Esophagus squamous epithelium (tissue), 5 donors: ENCODE measurements at regions not wholly inside any gene's neighbourhood (a gene's known extent, or its start where the extent isn't known, plus 50 kb on each side); places are given as distances from the start of the nearest gene placed in this dataset.

Experiments
- DNase-seq: peaks from one replicate; lab custom pipeline; 2025; lab: John Stamatoyannopoulos, UW
- H3K27ac ChIP-seq, 4 donors: fragments of 200-600 bp; sonication (generic); one replicate each; pipeline ENCODE4 v1.5.1; 2016 to 2019; ENCODE audit warnings: mild to moderate bottlenecking in 1 of 4
- H3K27me3 ChIP-seq, 4 donors: fragments of 200-600 bp; sonication (generic); 1 replicate in 3 of 4; 2 replicates in 1 of 4; pipeline versions ENCODE4 v1.5.1 to v1.6.0; 2017 to 2021; ENCODE audit warnings: antibody characterized with exemption in 1 of 4
- H3K36me3 ChIP-seq, 3 donors: fragments of 200-600 bp; sonication (generic); one replicate each; pipeline ENCODE4 v1.5.1; 2016 to 2019
- H3K4me1 ChIP-seq, 3 donors: fragments of 200-600 bp; sonication (generic); one replicate each; pipeline ENCODE4 v1.5.1; 2017 to 2019
- H3K4me3 ChIP-seq, 4 donors: fragments of 200-600 bp; sonication (generic); 1 replicate in 3 of 4; 2 replicates in 1 of 4; pipeline ENCODE4 v1.5.1; 2016 to 2019; ENCODE audit warnings: mild to moderate bottlenecking in 2 of 4, moderate library complexity in 1 of 4
- H3K9me3 ChIP-seq, 3 donors: fragments of 200-600 bp; sonication (generic); one replicate each; pipeline ENCODE4 v1.5.1; 2016 to 2019
- POLR2A ChIP-seq, 4 donors: fragments of 450-650 bp; IDR thresholded peaks; one replicate each; pipeline ENCODE4 v1.6.1; 2017; ENCODE audit warnings: antibody characterized with exemption in 4 of 4, mild to moderate bottlenecking in 4 of 4, moderate library complexity in 3 of 4
- WGBS, 2 donors: methylation state at CpG; one replicate each; pipeline ENCODE4 v1.1.5; 2018; 5-methylcytosine and 5-hydroxymethylcytosine counted together
- intact Hi-C: fragments of 100-400 bp; cut with DNase I; formaldehyde crosslinking; loops from one replicate; pipeline ENCODE4 v1.15.0; 2022
- TF ChIP-seq, protein P1 (sequence below), 6 experiments: fragments of 450-650 bp in 4 of 6; fragments of 200-600 bp in 2 of 6; sonication (generic) in 2 of 6; IDR thresholded peaks; one replicate each; pipeline ENCODE4 v1.5.1; 2016 to 2019; ENCODE audit warnings: antibody characterized with exemption in 6 of 6, mild to moderate bottlenecking in 4 of 6, moderate library complexity in 4 of 6
- donor health status: DM: yes; HTN: yes; CAD: no.

- Histone ChIP-seq H3K4me3 (no peak overlapping the region), H3K27ac (no peak overlapping the region), H3K27me3 (no peaks in the 10 kb centered on the region), H3K36me3 (no peaks in the 10 kb centered on the region), H3K9me3 (no peaks in the 10 kb centered on the region), H3K4me1 (no peaks in the 10 kb centered on the region)
- DNase-seq = no peak
- intact Hi-C loops = no loop called here
- WGBS, 2 donors = 63 to 67% methylated on average over 7 of the region's 7 CpGs
- TF ChIP-seq, protein P1, sequence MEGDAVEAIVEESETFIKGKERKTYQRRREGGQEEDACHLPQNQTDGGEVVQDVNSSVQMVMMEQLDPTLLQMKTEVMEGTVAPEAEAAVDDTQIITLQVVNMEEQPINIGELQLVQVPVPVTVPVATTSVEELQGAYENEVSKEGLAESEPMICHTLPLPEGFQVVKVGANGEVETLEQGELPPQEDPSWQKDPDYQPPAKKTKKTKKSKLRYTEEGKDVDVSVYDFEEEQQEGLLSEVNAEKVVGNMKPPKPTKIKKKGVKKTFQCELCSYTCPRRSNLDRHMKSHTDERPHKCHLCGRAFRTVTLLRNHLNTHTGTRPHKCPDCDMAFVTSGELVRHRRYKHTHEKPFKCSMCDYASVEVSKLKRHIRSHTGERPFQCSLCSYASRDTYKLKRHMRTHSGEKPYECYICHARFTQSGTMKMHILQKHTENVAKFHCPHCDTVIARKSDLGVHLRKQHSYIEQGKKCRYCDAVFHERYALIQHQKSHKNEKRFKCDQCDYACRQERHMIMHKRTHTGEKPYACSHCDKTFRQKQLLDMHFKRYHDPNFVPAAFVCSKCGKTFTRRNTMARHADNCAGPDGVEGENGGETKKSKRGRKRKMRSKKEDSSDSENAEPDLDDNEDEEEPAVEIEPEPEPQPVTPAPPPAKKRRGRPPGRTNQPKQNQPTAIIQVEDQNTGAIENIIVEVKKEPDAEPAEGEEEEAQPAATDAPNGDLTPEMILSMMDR (IDR thresholded peaks at IDR 0.05) = no peak
- TF ChIP-seq POLR2A (IDR thresholded peaks at IDR 0.05) = no peak
These were observed 280.0 kb downstream of the GALR1 start for GRCh38 chr18:77529492-77530176.

GRCh38 chr18:77530732-77531131 lies 281.1 kb downstream of the GALR1 start:
- Histone ChIP-seq H3K9me3 (no peaks in the 10 kb centered on the region), H3K27me3 (no peaks in the 10 kb centered on the region), H3K36me3 (no peaks in the 10 kb centered on the region), H3K4me3 (no peak overlapping the region), H3K4me1 (no peaks in the 10 kb centered on the region), H3K27ac (no peak overlapping the region)
- DNase-seq = no peak
- intact Hi-C loops = no loop called here
- WGBS, 2 donors = 51 to 66% methylated on average over 7 to 9 of the region's 9 CpGs
- TF ChIP-seq, protein P1 (IDR thresholded peaks at IDR 0.05) = no peak
- TF ChIP-seq POLR2A (IDR thresholded peaks at IDR 0.05) = no peak

DNA sequence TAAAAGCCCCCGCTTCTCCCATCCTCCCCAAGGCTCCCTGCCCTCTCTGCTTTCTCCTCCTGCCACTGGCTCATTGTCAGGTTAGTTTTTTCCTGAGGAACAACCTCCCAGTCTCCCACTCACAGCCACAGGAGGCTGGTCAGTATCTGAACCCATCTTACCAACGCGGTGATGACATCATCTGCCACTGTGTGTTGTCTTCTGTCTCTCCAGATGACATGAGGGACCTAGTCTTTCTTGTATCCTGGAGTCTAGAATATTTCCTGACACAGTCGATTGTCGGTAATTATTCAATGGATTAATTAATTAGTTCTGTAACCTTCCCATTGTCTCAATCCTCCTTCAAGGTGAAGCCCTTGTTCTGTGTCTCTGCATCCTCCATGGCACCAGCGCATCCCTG lies 290.2 kb downstream of the GALR1 start:
- no peak for TF ChIP-seq POLR2A (IDR thresholded peaks at IDR 0.05)
- no peaks in the 10 kb centered on the region for H3K4me1 ChIP-seq
- DNase-seq = no peak
- intact Hi-C loops = no loop called here
- H3K36me3 ChIP-seq = no peaks in the 10 kb centered on the region
- H3K27me3 ChIP-seq = no peaks in the 10 kb centered on the region
- peaks cover 0 to 8% (median 0%) of the 10 kb centered on the region in 3 donors for H3K9me3 ChIP-seq
- 80 to 81% methylated on average over 5 to 6 of the region's 6 CpGs for WGBS, 2 donors
- H3K27ac ChIP-seq = no peak overlapping the region
- H3K4me3 ChIP-seq = no peak overlapping the region

DNA sequence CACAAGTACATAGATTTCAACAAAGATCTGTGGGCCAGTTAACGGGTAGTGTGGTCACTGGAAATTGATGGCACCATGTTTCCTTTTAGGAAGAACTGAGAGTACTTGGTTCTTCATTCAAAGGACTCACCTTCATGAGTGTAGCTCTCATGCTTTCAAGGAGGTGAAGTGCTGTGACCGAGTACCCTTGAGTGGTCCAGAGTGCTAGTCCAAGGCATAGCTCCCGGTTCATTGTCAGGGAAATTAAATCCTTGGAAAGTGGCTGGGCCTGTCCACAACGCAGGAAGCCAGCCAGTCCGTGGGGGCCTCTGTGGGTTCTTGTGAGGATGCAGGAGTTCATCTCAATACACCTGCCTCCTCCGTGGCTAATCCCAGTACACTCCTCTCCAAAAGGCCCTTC lies 295.1 kb downstream of the GALR1 start:
- WGBS, 2 donors = 80 to 82% methylated on average over 6 of the region's 6 CpGs
- no peaks in the 10 kb centered on the region for H3K4me1 ChIP-seq
- intact Hi-C loops = no loop called here
- no peak overlapping the region for H3K27ac ChIP-seq
- TF ChIP-seq, protein P1 (IDR thresholded peaks at IDR 0.05) = no peak
- no peak for TF ChIP-seq POLR2A (IDR thresholded peaks at IDR 0.05)
- no peak for DNase-seq
- no peaks in the 10 kb centered on the region for H3K27me3 ChIP-seq
- no peaks in the 10 kb centered on the region for H3K36me3 ChIP-seq
- no peaks in the 10 kb centered on the region for H3K9me3 ChIP-seq
- no peak overlapping the region for H3K4me3 ChIP-seq

- Histone ChIP-seq H3K36me3 (no peaks in the 10 kb centered on the region), H3K4me1 (no peaks in the 10 kb centered on the region), H3K9me3 (no peaks in the 10 kb centered on the region), H3K4me3 (no peak overlapping the region), H3K27me3 (no peaks in the 10 kb centered on the region), H3K27ac (no peak overlapping the region)
- no peak for DNase-seq
- 42 to 53% methylated on average over 4 to 5 of the region's 5 CpGs for WGBS, 2 donors
- intact Hi-C loops = no loop called here
- TF ChIP-seq, protein P1 (IDR thresholded peaks at IDR 0.05) = no peak
- no peak for TF ChIP-seq POLR2A (IDR thresholded peaks at IDR 0.05)
These were observed 298.1 kb downstream of the GALR1 start for GRCh38 chr18:77547757-77548156.
